ENCODE measurements at regions not wholly inside any gene's neighbourhood (a gene's known extent, or its start where the extent isn't known, plus 50 kb on each side); places are given as distances from the start of the nearest gene placed in this dataset.
"Not testable (repeated sequence)": the region's sequence is repeated elsewhere in the genome, so short reads cannot be mapped to it uniquely, and the experiment has no call there.

DNA sequence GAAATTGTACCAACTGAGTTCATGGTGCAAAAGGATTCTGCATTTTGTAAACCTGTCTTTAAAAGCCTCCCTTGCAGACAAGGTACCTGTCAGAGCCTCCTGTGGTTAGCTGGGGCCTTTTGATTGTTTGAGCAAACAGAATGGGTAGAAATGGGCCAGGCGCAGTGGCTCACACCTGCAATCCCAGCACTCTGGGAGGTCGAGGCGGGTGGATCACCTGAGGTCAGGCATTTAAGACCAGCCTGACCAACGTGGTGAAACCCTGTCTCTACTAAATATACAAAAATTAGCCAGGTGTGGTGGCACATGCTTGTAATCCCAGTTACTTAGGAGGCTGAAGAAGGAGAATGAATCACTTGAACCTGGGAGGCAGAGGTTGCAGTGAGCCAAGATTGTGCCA, 332.9 kb upstream of the ID2 start:
- not testable (repeated sequence) for TF ChIP-seq CTCF (IDR thresholded peaks at IDR 0.05; ENCODE audit: low read depth, low read length); POLR2A (IDR thresholded peaks at IDR 0.05; ENCODE audit: extremely low read depth, insufficient read length); MAX (IDR thresholded peaks at IDR 0.05; ENCODE audit: low read depth, low read length)

All from NB4 (cell line).